Osteocyte (in vitro differentiated cells): ENCODE measurements at regions not wholly inside any gene's neighbourhood (a gene's known extent, or its start where the extent isn't known, plus 50 kb on each side); places are given as distances from the start of the nearest gene placed in this dataset.

Source experiments
- DNase-seq: peaks from one replicate; pipeline ENCODE4 v3.0.0; 2021; ENCODE audit warnings: mixed read lengths; ENCODE audit not compliant: unreplicated experiment; ENCODE audit errors: extremely low spot score
- H3K27ac Mint-ChIP-seq: one replicate; pipeline ENCODE4 v1.8.0; 2021; ENCODE audit warnings: mild to moderate bottlenecking, mixed read lengths; ENCODE audit not compliant: unreplicated experiment
- H3K27me3 Mint-ChIP-seq: one replicate; pipeline ENCODE4 v1.8.0; 2021; ENCODE audit warnings: mixed read lengths; ENCODE audit not compliant: unreplicated experiment
- H3K36me3 Mint-ChIP-seq: one replicate; pipeline ENCODE4 v1.8.0; 2021; ENCODE audit warnings: mixed read lengths; ENCODE audit not compliant: unreplicated experiment
- H3K4me1 Mint-ChIP-seq: one replicate; pipeline ENCODE4 v1.8.0; 2021; ENCODE audit warnings: mixed read lengths; ENCODE audit not compliant: unreplicated experiment
- H3K4me3 Mint-ChIP-seq: one replicate; pipeline ENCODE4 v1.8.0; 2021; ENCODE audit warnings: mild to moderate bottlenecking, moderate library complexity, mixed read lengths; ENCODE audit not compliant: unreplicated experiment
- H3K9me3 Mint-ChIP-seq: one replicate; pipeline ENCODE4 v1.8.0; 2021; ENCODE audit warnings: mixed read lengths; ENCODE audit not compliant: unreplicated experiment
- CTCF ChIP-seq: fragments of 200-600 bp; sonication (generic); IDR thresholded peaks from 2 replicates; pipeline ENCODE4 v1.5.0; 2021; ENCODE audit warnings: antibody characterized with exemption, mild to moderate bottlenecking, moderate library complexity

GRCh38 chr7:142698429-142698828 is 50.8 kb upstream of the PRSS1 start:
- H3K4me3 Mint-ChIP-seq, result no peak overlapping the region
- no peaks in the 10 kb centered on the region for H3K36me3 Mint-ChIP-seq
- peaks cover 16% of the 10 kb centered on the region for H3K27me3 Mint-ChIP-seq
- H3K4me1 Mint-ChIP-seq, result no peaks in the 10 kb centered on the region
- no peak for TF ChIP-seq CTCF
- no peak overlapping the region for H3K27ac Mint-ChIP-seq
- no peaks in the 10 kb centered on the region for H3K9me3 Mint-ChIP-seq
- DNase-seq, result no peak

GRCh38 chr7:142697270-142697669 is 52.0 kb upstream of the PRSS1 start:
- Mint-ChIP-seq H3K27ac (no peak overlapping the region), H3K36me3 (no peaks in the 10 kb centered on the region), H3K4me3 (no peak overlapping the region), H3K4me1 (no peaks in the 10 kb centered on the region), H3K9me3 (no peaks in the 10 kb centered on the region), H3K27me3 (peaks cover 16% of the 10 kb centered on the region)
- DNase-seq, result no peak
- no peak for TF ChIP-seq CTCF

- Mint-ChIP-seq H3K36me3 (no peaks in the 10 kb centered on the region), H3K27ac (no peak overlapping the region), H3K27me3 (peaks cover 16% of the 10 kb centered on the region), H3K4me3 (no peak overlapping the region), H3K4me1 (no peaks in the 10 kb centered on the region), H3K9me3 (no peaks in the 10 kb centered on the region)
- TF ChIP-seq CTCF, result no peak
- no peak for DNase-seq
Observed at GRCh38 chr7:142696456-142697179, 52.7 kb upstream of the PRSS1 start.

GRCh38 chr7:142693911-142694310 is 55.4 kb upstream of the PRSS1 start:
- Mint-ChIP-seq H3K36me3 (no peaks in the 10 kb centered on the region), H3K4me3 (no peak overlapping the region), H3K9me3 (no peaks in the 10 kb centered on the region), H3K4me1 (no peaks in the 10 kb centered on the region), H3K27me3 (peaks cover 16% of the 10 kb centered on the region), H3K27ac (no peak overlapping the region)
- DNase-seq, result no peak
- no peak for TF ChIP-seq CTCF

GRCh38 chr7:142690554-142691182 is 58.6 kb upstream of the PRSS1 start:
- Mint-ChIP-seq H3K27me3 (peaks cover 2% of the 10 kb centered on the region), H3K4me1 (no peaks in the 10 kb centered on the region), H3K36me3 (no peaks in the 10 kb centered on the region), H3K27ac (no peak overlapping the region), H3K4me3 (no peak overlapping the region), H3K9me3 (no peaks in the 10 kb centered on the region)
- TF ChIP-seq CTCF, result no peak
- DNase-seq, result no peak
